Neural progenitor cell (in vitro differentiated cells): ENCODE measurements at regions not wholly inside any gene's neighbourhood (a gene's known extent, or its start where the extent isn't known, plus 50 kb on each side); places are given as distances from the start of the nearest gene placed in this dataset.

ENCODE experiments used
- CTCF ChIP-seq: fragments of 200-600 bp; sonication (generic); IDR thresholded peaks from 2 replicates; pipeline ENCODE4 v1.5.1; 2017; ENCODE audit warnings: antibody characterized with exemption, mild to moderate bottlenecking
- EZH2 ChIP-seq: fragments of 200-600 bp; sonication (generic); IDR thresholded peaks from 2 replicates; pipeline ENCODE4 v1.6.1; 2017; ENCODE audit warnings: antibody characterized with exemption, mild to moderate bottlenecking, moderate library complexity
- EZH2phosphoT487 ChIP-seq: fragments of 200-600 bp; sonication (generic); IDR thresholded peaks from 2 replicates; pipeline ENCODE4 v1.6.1; 2017; ENCODE audit warnings: antibody characterized with exemption

GRCh38 chr16:51497541-51498211 is 346.6 kb upstream of the SALL1 start:
- no peak for TF ChIP-seq CTCF
- TF ChIP-seq EZH2: no peak
- TF ChIP-seq EZH2phosphoT487: no peak
